GM12878 (cell line): ENCODE measurements at regions not wholly inside any gene's neighbourhood (a gene's known extent, or its start where the extent isn't known, plus 50 kb on each side); places are given as distances from the start of the nearest gene placed in this dataset.

Experiments
- ATAC-seq: fragments of 200-7000 bp; cut with Tn5 transposase; 3 replicates; pipeline ENCODE4 v1.9.1; 2020; ENCODE audit warnings: mild to moderate bottlenecking, moderate library complexity
- BruUV-seq: library from RNA; stranded (reverse); fragments of 400-500 nt; replicated peaks from 2 replicates; lab custom pipeline; 2021; lab: Mats Ljungman, UMichigan
- CTCF ChIA-PET: fragments of 300-600 bp; sonication (Branson Sonifier 250); formaldehyde crosslinking; extraction: SDS; loops from one replicate; lab custom pipeline; 2021; ENCODE audit warnings: inconsistent platforms; lab: Yijun Ruan, JAX
- POLR2A ChIA-PET: fragments of 350-600 bp; formaldehyde crosslinking; extraction: SDS; loops from one replicate; lab custom pipeline; 2021; ENCODE audit warnings: inconsistent platforms; lab: Charles Lee
- RAD21 ChIA-PET: fragments of 300-600 bp; sonication (Branson Sonifier 250); formaldehyde crosslinking; loops from one replicate; lab custom pipeline; 2023; ENCODE audit warnings: antibody characterized with exemption; ENCODE audit not compliant: unreplicated experiment; lab: Charles Lee
- SMC1A ChIA-PET: fragments of 300-600 bp; sonication (Branson Sonifier 250); formaldehyde crosslinking; loops from one replicate; lab custom pipeline; 2023; ENCODE audit not compliant: unreplicated experiment, uncharacterized antibody; lab: Charles Lee
- DNase-seq: peaks from one replicate; pipeline ENCODE4 v3.0.0-alpha.2; 2011; ENCODE audit warnings: low read depth, low spot score
- FAIRE-seq: peaks from 3 replicates; lab custom pipeline; 2011; peaks lifted over from hg19 to GRCh38; lab: Jason Lieb, UNC
- H2AFZ ChIP-seq: 2 replicates; pipeline ENCODE4 v1.6.0; 2011; ENCODE audit warnings: low read depth, low read length, control low read depth; ENCODE audit not compliant: control insufficient read depth
- H3K27ac ChIP-seq: 2 replicates; pipeline ENCODE4 v1.5.1; 2011; ENCODE audit warnings: control low read depth; ENCODE audit not compliant: control insufficient read depth, insufficient read depth
- H3K27me3 ChIP-seq, 2 experiments: replicated peaks in 1 of 2; 2 replicates each; pipeline versions ENCODE4 v1.6.0 to v1.6.1; 2011; ENCODE audit warnings: low read length in 1 of 2; ENCODE audit not compliant: control insufficient read depth in 2 of 2, insufficient read depth in 2 of 2
- H3K36me3 ChIP-seq, 2 experiments: 2 replicates each; pipeline ENCODE4 v1.5.1; 2011; ENCODE audit warnings: low read length in 1 of 2; ENCODE audit not compliant: control insufficient read depth in 2 of 2, insufficient read depth in 2 of 2
- H3K4me1 ChIP-seq: 2 replicates; pipeline ENCODE4 v1.6.1; 2011; ENCODE audit warnings: mild to moderate bottlenecking, low read length, moderate library complexity, mixed read lengths; ENCODE audit not compliant: control insufficient read depth, insufficient read depth
- H3K4me2 ChIP-seq: 2 replicates; pipeline ENCODE4 v1.6.0; 2011; ENCODE audit warnings: control low read depth; ENCODE audit not compliant: control insufficient read depth, insufficient read depth
- H3K4me3 ChIP-seq: fragments of 200-600 bp; sonication (generic); 2 replicates; pipeline ENCODE4 v1.5.1; 2016
- H3K79me2 ChIP-seq: 2 replicates; pipeline ENCODE4 v1.6.0; 2011; ENCODE audit warnings: low read length; ENCODE audit not compliant: control insufficient read depth, insufficient read depth
- H3K9ac ChIP-seq: 2 replicates; pipeline ENCODE4 v1.8.0; 2011; ENCODE audit warnings: low read length, control low read depth, mixed read lengths; ENCODE audit not compliant: control insufficient read depth, insufficient read depth
- H3K9me3 ChIP-seq: replicated peaks from 3 replicates; pipeline ENCODE4 v1.5.1; 2011; ENCODE audit warnings: mild to moderate bottlenecking, low read length; ENCODE audit not compliant: control insufficient read depth, insufficient read depth
- H4K20me1 ChIP-seq: 2 replicates; pipeline ENCODE4 v1.6.0; 2011; ENCODE audit not compliant: control insufficient read depth, insufficient read depth
- CBX5 ChIP-seq: sonication (generic); IDR thresholded peaks from 2 replicates; pipeline ENCODE4 v1.6.1; 2016; ENCODE audit warnings: low read depth, moderate library complexity, mild to moderate bottlenecking, inconsistent platforms
- ESRRA ChIP-seq: IDR thresholded peaks from 2 replicates; pipeline ENCODE4 v1.6.1; 2012; ENCODE audit warnings: mild to moderate bottlenecking, low read length, improper control_type of control experiment
- MEF2A ChIP-seq: IDR thresholded peaks from 2 replicates; pipeline ENCODE4 v1.6.1; 2011; ENCODE audit warnings: low read depth, mild to moderate bottlenecking, low read length, moderate library complexity; ENCODE audit not compliant: insufficient read depth
- SRF ChIP-seq, 2 experiments: IDR thresholded peaks; 2 replicates each; pipeline ENCODE4 v1.6.1; 2011; ENCODE audit warnings: low read depth in 2 of 2, low read length in 2 of 2, mild to moderate bottlenecking in 1 of 2, moderate library complexity in 1 of 2
- ZBTB40 ChIP-seq: fragments of 450-650 bp; IDR thresholded peaks from 2 replicates; pipeline ENCODE4 v1.6.1; 2016; ENCODE audit warnings: mild to moderate bottlenecking, moderate library complexity, borderline replicate concordance
- ZNF274 ChIP-seq: IDR thresholded peaks from one replicate; pipeline ENCODE4 v1.8.0; 2011; ENCODE audit not compliant: insufficient read length, insufficient read depth
- WGBS: methylation state at CpG from one replicate; pipeline ENCODE4 v1.1.6; 2016; ENCODE audit warnings: low lambda C conversion rate; ENCODE audit not compliant: insufficient replicate concordance, insufficient coverage; ENCODE audit errors: missing lambda C conversion rate; 5-methylcytosine and 5-hydroxymethylcytosine counted together
- in situ Hi-C: fragments of 300-500 bp; cut with MboI; formaldehyde crosslinking; loops from 9 replicates; pipeline ENCODE4 v1.14.3; 2018; ENCODE audit warnings: mixed read lengths
- intact Hi-C: fragments of 100-400 bp; cut with micrococcal nuclease; formaldehyde crosslinking; loops from one replicate; pipeline ENCODE4 v1.14.2; 2022; ENCODE audit not compliant: unreplicated experiment
- TF ChIP-seq, protein P1 (sequence below): IDR thresholded peaks from 2 replicates; pipeline ENCODE4 v1.6.1; 2012; ENCODE audit warnings: improper control_type of control experiment, low read depth, low read length; ENCODE audit not compliant: insufficient replicate concordance
- TF ChIP-seq, protein P2 (sequence below): fragments of 450-650 bp; formaldehyde crosslinking; IDR thresholded peaks from 2 replicates; pipeline ENCODE4 v1.5.0; 2022; ENCODE audit warnings: mild to moderate bottlenecking, missing genetic modification characterization
- TF ChIP-seq, protein P3 (sequence below): fragments of 450-650 bp; IDR thresholded peaks from 2 replicates; pipeline ENCODE4 v1.6.1; 2017; ENCODE audit warnings: low read depth, mild to moderate bottlenecking, moderate library complexity

GRCh38 chr1:168789501-168789900, 60.5 kb upstream of the DPT start:
- DNase-seq = no peak
- no peak overlapping the region for H3K9ac ChIP-seq
- no peaks in the 10 kb centered on the region for H3K79me2 ChIP-seq
- in situ Hi-C loops (no loop called here), intact Hi-C loops (no loop called here)
- no peak for FAIRE-seq
- H3K4me1 ChIP-seq = no peaks in the 10 kb centered on the region
- no peak overlapping the region for H3K4me3 ChIP-seq
- no peaks in the 10 kb centered on the region; a peak in 1 of 4 replicates for H3K27me3 ChIP-seq
- CTCF ChIA-PET = interaction anchor here (0.6 kb wide), 1 partner anchor 19 kb away, joined by 3 read pairs; no protein-coding TSS in a partner anchor
- no peak overlapping the region for H3K4me2 ChIP-seq
- no peaks in the 10 kb centered on the region for H3K9me3 ChIP-seq
- POLR2A ChIA-PET = no interaction called here
- SMC1A ChIA-PET = no interaction called here
- no peaks in the 10 kb centered on the region for H4K20me1 ChIP-seq
- ATAC-seq = no peak
- RAD21 ChIA-PET = interaction anchor here (0.6 kb wide), 1 partner anchor 16 kb away, joined by 3 read pairs; no protein-coding TSS in a partner anchor
- no TSS peak for BruUV-seq
- no peaks in the 10 kb centered on the region for H3K36me3 ChIP-seq
- H3K27ac ChIP-seq = no peak overlapping the region
- H2AFZ ChIP-seq = no peak overlapping the region
- 23% methylated on average over 2 of the region's 2 CpGs for WGBS
- no peak for TF ChIP-seq MEF2A
- TF ChIP-seq, protein P1, sequence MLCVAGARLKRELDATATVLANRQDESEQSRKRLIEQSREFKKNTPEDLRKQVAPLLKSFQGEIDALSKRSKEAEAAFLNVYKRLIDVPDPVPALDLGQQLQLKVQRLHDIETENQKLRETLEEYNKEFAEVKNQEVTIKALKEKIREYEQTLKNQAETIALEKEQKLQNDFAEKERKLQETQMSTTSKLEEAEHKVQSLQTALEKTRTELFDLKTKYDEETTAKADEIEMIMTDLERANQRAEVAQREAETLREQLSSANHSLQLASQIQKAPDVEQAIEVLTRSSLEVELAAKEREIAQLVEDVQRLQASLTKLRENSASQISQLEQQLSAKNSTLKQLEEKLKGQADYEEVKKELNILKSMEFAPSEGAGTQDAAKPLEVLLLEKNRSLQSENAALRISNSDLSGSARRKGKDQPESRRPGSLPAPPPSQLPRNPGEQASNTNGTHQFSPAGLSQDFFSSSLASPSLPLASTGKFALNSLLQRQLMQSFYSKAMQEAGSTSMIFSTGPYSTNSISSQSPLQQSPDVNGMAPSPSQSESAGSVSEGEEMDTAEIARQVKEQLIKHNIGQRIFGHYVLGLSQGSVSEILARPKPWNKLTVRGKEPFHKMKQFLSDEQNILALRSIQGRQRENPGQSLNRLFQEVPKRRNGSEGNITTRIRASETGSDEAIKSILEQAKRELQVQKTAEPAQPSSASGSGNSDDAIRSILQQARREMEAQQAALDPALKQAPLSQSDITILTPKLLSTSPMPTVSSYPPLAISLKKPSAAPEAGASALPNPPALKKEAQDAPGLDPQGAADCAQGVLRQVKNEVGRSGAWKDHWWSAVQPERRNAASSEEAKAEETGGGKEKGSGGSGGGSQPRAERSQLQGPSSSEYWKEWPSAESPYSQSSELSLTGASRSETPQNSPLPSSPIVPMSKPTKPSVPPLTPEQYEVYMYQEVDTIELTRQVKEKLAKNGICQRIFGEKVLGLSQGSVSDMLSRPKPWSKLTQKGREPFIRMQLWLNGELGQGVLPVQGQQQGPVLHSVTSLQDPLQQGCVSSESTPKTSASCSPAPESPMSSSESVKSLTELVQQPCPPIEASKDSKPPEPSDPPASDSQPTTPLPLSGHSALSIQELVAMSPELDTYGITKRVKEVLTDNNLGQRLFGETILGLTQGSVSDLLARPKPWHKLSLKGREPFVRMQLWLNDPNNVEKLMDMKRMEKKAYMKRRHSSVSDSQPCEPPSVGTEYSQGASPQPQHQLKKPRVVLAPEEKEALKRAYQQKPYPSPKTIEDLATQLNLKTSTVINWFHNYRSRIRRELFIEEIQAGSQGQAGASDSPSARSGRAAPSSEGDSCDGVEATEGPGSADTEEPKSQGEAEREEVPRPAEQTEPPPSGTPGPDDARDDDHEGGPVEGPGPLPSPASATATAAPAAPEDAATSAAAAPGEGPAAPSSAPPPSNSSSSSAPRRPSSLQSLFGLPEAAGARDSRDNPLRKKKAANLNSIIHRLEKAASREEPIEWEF = no peak
- no peak for TF ChIP-seq ZNF274
- no peak for TF ChIP-seq CBX5
- no peak for TF ChIP-seq SRF (IDR thresholded peaks at IDR 0.05; ENCODE audit: low read depth in 2 of 2, low read length in 2 of 2)
- no peak for TF ChIP-seq ESRRA
- TF ChIP-seq, protein P2, sequence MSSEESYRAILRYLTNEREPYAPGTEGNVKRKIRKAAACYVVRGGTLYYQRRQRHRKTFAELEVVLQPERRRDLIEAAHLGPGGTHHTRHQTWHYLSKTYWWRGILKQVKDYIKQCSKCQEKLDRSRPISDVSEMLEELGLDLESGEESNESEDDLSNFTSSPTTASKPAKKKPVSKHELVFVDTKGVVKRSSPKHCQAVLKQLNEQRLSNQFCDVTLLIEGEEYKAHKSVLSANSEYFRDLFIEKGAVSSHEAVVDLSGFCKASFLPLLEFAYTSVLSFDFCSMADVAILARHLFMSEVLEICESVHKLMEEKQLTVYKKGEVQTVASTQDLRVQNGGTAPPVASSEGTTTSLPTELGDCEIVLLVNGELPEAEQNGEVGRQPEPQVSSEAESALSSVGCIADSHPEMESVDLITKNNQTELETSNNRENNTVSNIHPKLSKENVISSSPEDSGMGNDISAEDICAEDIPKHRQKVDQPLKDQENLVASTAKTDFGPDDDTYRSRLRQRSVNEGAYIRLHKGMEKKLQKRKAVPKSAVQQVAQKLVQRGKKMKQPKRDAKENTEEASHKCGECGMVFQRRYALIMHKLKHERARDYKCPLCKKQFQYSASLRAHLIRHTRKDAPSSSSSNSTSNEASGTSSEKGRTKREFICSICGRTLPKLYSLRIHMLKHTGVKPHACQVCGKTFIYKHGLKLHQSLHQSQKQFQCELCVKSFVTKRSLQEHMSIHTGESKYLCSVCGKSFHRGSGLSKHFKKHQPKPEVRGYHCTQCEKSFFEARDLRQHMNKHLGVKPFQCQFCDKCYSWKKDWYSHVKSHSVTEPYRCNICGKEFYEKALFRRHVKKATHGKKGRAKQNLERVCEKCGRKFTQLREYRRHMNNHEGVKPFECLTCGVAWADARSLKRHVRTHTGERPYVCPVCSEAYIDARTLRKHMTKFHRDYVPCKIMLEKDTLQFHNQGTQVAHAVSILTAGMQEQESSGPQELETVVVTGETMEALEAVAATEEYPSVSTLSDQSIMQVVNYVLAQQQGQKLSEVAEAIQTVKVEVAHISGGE (CRISPR knock-in tag) = no peak
- TF ChIP-seq, protein P3, sequence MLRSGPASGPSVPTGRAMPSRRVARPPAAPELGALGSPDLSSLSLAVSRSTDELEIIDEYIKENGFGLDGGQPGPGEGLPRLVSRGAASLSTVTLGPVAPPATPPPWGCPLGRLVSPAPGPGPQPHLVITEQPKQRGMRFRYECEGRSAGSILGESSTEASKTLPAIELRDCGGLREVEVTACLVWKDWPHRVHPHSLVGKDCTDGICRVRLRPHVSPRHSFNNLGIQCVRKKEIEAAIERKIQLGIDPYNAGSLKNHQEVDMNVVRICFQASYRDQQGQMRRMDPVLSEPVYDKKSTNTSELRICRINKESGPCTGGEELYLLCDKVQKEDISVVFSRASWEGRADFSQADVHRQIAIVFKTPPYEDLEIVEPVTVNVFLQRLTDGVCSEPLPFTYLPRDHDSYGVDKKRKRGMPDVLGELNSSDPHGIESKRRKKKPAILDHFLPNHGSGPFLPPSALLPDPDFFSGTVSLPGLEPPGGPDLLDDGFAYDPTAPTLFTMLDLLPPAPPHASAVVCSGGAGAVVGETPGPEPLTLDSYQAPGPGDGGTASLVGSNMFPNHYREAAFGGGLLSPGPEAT = no peak
- TF ChIP-seq ZBTB40 = no peak
